ENCODE measurements at regions not wholly inside any gene's neighbourhood (a gene's known extent, or its start where the extent isn't known, plus 50 kb on each side); places are given as distances from the start of the nearest gene placed in this dataset.

DNA sequence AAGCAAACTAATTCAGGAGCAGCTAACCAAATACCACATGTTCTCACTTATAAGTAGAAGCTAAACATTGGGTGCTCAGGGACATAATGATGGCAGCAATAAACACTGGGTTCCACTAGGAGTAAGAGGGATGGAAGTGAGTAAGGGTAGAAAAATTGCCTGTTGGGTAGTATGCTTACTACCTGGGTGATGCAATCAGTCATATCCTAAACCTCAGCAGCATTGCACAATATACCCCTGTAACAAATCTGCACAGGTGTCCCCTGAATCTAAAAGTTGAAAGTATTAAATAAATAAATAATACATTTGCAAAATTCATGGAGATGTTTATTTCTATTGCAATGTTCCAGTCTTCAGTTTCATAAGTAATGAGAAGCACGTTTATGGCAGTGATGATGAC lies 409.8 kb upstream of the FOXG1 start:
- TF ChIP-seq POLR2A (IDR thresholded peaks at IDR 0.05; ENCODE audit: low read length), result no peak
- no peak for TF ChIP-seq GATA1 (IDR thresholded peaks at IDR 0.05; ENCODE audit: low read depth, low read length)
